ENCODE measurements at regions not wholly inside any gene's neighbourhood (a gene's known extent, or its start where the extent isn't known, plus 50 kb on each side); places are given as distances from the start of the nearest gene placed in this dataset.

DNA sequence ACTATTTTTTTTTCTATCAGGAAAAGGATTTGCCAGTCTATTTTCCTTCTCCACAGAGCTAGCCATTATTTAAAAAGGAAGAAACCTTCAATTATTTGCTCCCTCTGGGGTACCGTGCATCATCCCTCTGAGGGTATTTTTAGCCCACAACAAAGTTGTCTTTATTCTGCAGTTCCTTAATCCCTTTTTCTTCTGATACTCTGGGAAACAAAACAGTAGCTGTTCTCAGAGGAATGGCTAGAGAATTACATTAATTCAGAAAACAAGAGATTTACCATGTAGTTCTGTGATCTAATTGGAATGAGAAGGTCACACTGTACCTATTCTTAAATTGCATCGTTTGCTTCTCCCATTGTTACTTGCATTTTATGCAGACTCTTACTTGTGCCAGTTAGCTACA lies 1056.7 kb downstream of the STIM2 start:
- WGBS, 2 donors = 19 to 23% methylated on average over 2 of the region's 2 CpGs

DNA sequence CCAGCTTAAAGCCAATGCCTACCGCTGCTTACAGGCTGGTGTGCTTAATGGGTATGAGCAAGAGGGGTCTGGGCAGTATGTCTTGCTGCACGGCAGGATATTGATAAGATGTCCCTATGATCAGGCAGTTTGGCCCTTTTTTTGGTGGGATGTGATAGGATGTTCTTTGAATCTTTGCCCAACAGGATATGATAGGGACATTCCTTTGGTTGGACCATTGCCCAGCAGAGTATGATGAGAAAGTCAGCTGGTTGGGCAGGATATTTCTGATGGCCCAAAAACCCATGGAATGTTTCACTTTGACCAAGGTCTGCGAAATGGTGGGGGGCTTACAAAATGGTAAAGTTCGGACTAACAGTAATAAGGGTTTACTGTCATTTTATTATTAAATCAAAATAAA lies 1060.6 kb downstream of the STIM2 start:
- no peak for DNase-seq (ENCODE audit: low spot score in 2 of 2)
- 58 to 70% methylated on average over 4 of the region's 4 CpGs for WGBS, 2 donors
- Histone ChIP-seq H3K4me1 (peaks cover 0 to 21% (median 0%) of the 10 kb centered on the region in 4 donors), H3K27ac (no peak overlapping the region), H3K36me3 (no peaks in the 10 kb centered on the region), H3K27me3 (no peaks in the 10 kb centered on the region), H3K9me3 (no peaks in the 10 kb centered on the region), H3K4me3 (no peak overlapping the region)
- TF ChIP-seq POLR2A (IDR thresholded peaks at IDR 0.05) (no peak), EP300 (IDR thresholded peaks at IDR 0.05) (no peak)
- TF ChIP-seq, protein P1, sequence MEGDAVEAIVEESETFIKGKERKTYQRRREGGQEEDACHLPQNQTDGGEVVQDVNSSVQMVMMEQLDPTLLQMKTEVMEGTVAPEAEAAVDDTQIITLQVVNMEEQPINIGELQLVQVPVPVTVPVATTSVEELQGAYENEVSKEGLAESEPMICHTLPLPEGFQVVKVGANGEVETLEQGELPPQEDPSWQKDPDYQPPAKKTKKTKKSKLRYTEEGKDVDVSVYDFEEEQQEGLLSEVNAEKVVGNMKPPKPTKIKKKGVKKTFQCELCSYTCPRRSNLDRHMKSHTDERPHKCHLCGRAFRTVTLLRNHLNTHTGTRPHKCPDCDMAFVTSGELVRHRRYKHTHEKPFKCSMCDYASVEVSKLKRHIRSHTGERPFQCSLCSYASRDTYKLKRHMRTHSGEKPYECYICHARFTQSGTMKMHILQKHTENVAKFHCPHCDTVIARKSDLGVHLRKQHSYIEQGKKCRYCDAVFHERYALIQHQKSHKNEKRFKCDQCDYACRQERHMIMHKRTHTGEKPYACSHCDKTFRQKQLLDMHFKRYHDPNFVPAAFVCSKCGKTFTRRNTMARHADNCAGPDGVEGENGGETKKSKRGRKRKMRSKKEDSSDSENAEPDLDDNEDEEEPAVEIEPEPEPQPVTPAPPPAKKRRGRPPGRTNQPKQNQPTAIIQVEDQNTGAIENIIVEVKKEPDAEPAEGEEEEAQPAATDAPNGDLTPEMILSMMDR (IDR thresholded peaks at IDR 0.05) = no peak

More for the DNA sequence above, 1056.7 kb downstream of the STIM2 start:
- TF ChIP-seq EP300 (IDR thresholded peaks at IDR 0.05) = no peak
- Histone ChIP-seq H3K9me3 (no peaks in the 10 kb centered on the region), H3K27ac (no peak overlapping the region), H3K36me3 (no peaks in the 10 kb centered on the region), H3K27me3 (no peaks in the 10 kb centered on the region), H3K4me3 (no peak overlapping the region), H3K4me1 (peaks cover 0 to 21% (median 0%) of the 10 kb centered on the region in 4 donors)
- DNase-seq (ENCODE audit: low spot score in 2 of 2) = no peak

DNA sequence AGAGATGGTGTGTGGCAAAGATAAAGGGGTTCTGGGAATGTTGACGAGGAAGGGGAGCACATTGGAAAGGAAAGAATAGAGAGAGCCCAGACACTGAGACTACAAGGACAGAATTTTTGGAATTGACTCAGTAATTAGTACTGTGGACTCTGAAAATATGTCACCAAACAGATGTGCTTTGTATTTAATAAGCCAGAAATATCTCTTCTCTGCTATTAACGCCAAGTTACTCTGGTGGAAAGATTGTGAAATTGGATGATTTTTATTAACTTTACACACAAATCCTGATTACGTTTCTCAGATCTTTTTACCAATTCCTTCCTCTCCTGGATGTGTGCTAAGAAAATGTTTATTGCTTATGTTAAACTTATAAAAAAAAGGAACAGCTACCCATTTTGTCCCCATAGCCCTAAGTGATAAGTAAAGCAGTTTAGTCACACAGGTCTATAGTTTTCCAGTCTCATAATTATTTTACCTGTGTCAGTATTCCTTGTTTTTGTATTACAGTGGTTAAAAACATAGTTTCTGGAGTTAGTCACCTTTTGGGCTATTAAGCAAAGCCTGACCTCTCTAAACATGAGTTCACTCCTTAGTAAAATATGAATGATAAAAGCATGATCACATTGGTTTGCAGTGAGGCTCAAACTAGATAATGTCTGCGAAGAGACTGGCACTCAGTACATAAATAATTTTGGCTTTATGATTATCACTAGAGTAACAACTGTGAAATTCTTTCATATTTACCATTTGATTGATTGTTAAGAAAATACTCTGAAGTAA lies 1068.3 kb downstream of the STIM2 start:
- no peaks in the 10 kb centered on the region for H3K36me3 ChIP-seq
- no peak for DNase-seq (ENCODE audit: low spot score in 2 of 2)
- peaks cover 0 to 4% (median 0%) of the 10 kb centered on the region in 4 donors for H3K4me1 ChIP-seq
- 34 to 43% methylated on average over 4 of the region's 4 CpGs for WGBS, 2 donors
- no peak overlapping the region for H3K4me3 ChIP-seq
- H3K27me3 ChIP-seq = no peaks in the 10 kb centered on the region
- H3K27ac ChIP-seq = no peak overlapping the region
- no peak for TF ChIP-seq EP300 (IDR thresholded peaks at IDR 0.05)
- no peak for TF ChIP-seq POLR2A (IDR thresholded peaks at IDR 0.05)
- TF ChIP-seq, protein P1 (IDR thresholded peaks at IDR 0.05) = no peak
- no peaks in the 10 kb centered on the region for H3K9me3 ChIP-seq

DNA sequence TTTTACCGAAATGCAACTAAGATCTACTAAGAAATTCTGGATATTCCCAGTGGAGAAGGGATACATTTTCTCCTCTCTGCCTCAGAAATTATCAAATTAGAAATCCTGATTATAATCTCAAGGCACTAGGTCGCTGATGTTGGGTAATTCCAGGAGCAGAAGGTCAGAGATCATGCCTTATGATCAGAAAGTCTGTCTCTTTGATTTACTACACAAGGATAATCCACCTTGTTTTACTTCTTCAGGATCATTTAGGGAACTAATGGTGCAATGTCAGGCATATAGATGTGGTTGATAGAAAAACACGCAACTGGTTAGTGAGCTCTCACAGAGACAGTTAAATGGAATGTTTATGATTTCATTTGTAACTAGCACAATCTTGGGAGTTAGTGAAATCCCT lies 1069.7 kb downstream of the STIM2 start:
- no peak for DNase-seq (ENCODE audit: low spot score in 2 of 2)
- Histone ChIP-seq H3K4me3 (no peak overlapping the region), H3K9me3 (no peaks in the 10 kb centered on the region), H3K36me3 (no peaks in the 10 kb centered on the region), H3K27me3 (no peaks in the 10 kb centered on the region), H3K4me1 (peaks cover 0 to 8% (median 0%) of the 10 kb centered on the region in 4 donors), H3K27ac (no peak overlapping the region)
- 70 to 83% methylated on average over 3 of the region's 3 CpGs for WGBS, 2 donors
- TF ChIP-seq POLR2A (IDR thresholded peaks at IDR 0.05) (no peak), EP300 (IDR thresholded peaks at IDR 0.05) (no peak)
- TF ChIP-seq, protein P1 (IDR thresholded peaks at IDR 0.05) = no peak

DNA sequence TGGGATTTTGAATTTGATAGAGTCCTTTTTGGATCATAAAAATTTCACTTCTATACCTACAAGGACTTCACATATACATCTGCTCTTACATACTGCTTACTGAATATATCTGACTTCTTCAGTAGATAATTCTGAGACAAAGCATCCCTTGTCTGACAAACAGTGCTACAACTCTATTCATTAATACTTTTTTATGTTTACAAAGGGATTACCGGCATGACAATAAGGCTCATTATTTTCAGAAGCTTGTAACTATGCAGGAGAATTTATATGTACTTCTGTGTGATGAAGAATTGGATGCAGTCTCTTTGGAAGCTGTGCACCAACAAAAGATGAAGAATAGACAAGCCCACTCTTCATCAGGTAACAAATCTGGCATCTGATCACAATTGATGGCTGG lies 1070.3 kb downstream of the STIM2 start:
- H3K27ac ChIP-seq = no peak overlapping the region
- H3K4me3 ChIP-seq = no peak overlapping the region
- no peaks in the 10 kb centered on the region for H3K36me3 ChIP-seq
- no peak for TF ChIP-seq POLR2A (IDR thresholded peaks at IDR 0.05)
- TF ChIP-seq EP300 (IDR thresholded peaks at IDR 0.05) = no peak
- TF ChIP-seq, protein P1 (IDR thresholded peaks at IDR 0.05) = no peak
- H3K4me1 ChIP-seq = peaks cover 0 to 8% (median 0%) of the 10 kb centered on the region in 4 donors
- H3K27me3 ChIP-seq = no peaks in the 10 kb centered on the region
- H3K9me3 ChIP-seq = no peaks in the 10 kb centered on the region
- no peak for DNase-seq (ENCODE audit: low spot score in 2 of 2)
- 41 to 44% methylated on average over 1 of the region's 1 CpG for WGBS, 2 donors

Measured in tibial nerve (tissue), 4 donors.